Forelimb muscle (tissue), 1 donor: ENCODE measurements at regions not wholly inside any gene's neighbourhood (a gene's known extent, or its start where the extent isn't known, plus 50 kb on each side); places are given as distances from the start of the nearest gene placed in this dataset.

Experiments used
- DNase-seq: peaks from one replicate; pipeline ENCODE4 v3.0.0-alpha.2; 2013; ENCODE audit warnings: low read depth

DNA sequence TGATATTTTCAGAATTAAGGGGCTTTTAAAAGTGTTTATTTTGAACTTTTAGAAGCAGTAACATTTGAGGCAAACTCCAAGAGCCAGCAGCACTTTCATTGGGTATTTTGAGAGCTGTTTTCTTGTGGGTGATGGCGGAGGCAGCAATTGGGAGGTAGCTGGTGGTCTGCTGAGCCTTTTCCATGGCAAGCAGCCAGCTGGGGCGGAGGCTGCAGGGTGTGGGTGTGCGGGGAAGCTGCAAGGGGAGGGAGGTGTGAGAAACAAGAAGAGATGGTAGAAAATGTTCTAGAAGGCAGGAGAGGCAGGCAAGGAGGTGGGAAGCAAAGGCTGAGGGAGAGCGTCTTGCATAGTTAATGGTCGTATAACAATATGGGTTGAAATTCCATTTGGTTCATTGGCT lies 223.4 kb upstream of the HTR2A start:
- no peak for DNase-seq

DNA sequence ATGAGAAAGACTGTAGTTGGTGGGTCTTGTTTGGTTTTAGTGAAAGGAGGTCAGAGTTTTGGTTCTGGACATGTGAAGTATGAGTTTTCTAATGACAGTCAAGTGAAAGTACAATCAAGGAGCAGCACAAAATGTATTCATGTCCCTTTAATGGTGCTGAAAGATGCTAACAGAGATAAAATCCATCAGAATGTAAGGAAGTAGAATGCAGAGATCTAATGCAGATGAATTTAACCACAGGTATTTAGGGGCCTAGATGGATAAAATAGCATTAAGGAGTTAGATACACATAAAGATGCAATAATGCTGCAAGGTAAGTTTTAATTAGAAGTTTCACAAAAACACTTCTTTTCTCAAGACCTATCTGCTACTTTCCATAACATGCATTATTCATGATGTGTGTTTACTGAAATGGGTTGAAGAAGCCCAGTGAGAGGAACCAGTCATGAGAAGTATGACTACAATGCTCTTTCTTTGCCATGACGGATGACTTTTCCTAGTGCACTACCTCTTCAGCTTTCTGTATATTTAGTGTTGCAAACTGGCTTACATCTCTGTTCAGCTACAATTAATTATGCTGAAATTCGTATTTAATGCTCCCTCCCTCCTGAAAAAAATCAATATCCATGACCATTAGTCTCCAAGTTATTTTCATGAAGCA lies 222.9 kb upstream of the HTR2A start:
- no peak for DNase-seq

DNA sequence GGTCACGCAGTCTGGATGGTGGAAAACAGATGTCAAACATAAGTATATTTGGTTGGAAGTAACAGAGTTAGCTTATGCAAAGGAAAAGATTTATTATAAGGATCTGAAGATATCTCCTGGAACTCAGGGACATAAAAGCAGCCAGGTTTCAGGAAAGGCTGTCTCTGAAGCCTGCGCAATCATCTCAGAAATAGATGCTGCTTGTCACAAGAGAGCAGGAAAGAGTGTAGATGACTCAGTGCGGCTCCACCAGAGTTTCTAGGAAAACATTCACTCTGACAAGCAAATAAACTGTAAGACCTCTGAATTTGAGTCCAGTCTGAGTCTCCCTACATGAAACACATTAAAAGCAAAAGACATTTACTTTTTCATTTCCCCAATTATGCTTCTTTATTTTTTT lies 220.4 kb upstream of the HTR2A start:
- no peak for DNase-seq

DNA sequence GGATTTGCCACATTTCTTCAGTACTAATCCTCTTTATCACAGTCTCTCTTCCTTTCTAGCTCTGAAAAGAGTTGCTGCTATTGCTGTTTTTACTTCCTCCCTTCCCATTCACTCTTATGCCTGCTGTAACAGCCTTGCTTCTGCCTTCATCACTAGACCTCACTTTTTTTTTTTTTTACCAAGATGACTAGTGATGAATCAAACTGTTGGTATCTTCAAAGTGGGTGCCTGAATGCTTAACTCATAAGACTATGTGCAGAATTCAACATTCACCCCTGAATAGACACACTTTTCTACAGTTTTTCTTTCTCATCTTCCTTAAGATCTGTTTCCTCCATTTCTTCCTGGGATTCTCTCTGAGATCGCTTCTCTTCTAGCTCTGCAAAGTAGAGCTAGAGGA lies 217.2 kb upstream of the HTR2A start:
- DNase-seq, result no peak

DNA sequence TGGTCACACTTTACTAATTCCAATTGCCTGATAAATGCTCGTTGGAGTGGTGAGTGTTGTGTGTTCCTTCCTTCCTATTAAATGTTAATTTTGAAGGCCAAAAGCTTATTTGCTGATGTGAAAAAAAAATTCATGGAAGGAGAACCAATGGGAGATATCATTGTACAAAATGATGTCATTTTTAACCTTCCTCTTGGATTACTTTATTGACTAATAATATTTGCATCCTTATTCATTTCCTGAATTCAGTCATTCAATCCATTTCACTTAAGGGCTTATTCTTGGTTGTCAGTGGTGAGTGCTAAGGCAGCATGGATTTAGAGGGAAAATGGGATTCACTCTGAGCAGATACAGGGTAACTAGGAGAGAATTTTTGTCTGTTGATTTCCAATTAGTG lies 216.0 kb upstream of the HTR2A start:
- no peak for DNase-seq

DNA sequence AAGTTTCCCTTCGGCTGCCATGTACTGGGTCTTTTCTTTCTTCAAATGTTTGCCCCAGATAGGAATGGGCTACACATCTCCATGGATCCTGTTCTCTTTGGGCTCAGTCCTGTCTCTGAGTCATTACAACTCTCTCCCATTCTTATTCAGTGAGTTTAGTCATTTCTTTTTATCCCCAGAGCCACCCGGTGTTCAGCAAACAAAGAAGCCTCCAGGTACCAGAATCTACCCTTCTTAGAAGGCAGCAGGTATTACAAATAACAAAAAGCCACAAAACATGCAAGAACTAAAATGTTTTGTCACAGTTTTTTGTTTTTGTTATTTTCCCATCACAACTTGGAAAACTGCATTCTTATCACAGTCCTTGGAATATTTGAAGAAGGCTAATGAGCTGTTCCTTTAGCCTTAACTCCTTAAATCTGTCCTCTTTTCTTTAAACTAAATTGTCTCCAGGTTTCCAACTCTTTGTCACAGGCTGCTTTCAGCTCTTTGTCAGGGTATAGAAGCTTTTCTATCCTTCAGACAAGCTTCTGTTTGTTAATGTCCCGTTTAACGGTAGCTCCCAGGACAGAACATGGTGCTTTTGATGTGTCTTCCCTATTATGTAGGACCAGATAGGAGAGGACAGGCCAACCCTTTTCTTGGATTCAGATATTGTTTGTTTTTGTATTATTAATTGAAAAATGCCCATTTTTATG lies 215.5 kb upstream of the HTR2A start:
- no peak for DNase-seq

GRCh38 chr13:47111499-47111898 lies 214.6 kb upstream of the HTR2A start:
- DNase-seq, result no peak

DNA sequence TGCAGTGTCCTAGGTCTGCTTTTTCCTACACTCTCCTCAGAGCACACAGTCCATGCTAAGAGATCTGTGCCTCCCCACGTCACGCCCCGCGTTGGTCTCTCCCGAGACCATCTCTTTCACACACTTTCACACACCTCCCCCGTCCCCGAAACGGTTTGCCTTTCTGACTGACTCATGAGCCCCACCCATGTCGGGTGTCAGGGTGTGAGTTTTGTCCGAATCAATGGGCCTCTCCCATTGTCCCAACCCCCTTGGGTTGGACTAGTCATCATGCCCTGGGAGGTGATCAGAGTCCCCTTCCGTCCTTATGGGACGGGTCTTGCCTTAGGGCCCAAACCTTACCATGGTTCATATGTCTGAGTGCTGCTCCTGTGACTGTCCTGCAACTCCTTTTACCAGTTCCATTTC lies 214.0 kb upstream of the HTR2A start:
- DNase-seq, result no peak

DNA sequence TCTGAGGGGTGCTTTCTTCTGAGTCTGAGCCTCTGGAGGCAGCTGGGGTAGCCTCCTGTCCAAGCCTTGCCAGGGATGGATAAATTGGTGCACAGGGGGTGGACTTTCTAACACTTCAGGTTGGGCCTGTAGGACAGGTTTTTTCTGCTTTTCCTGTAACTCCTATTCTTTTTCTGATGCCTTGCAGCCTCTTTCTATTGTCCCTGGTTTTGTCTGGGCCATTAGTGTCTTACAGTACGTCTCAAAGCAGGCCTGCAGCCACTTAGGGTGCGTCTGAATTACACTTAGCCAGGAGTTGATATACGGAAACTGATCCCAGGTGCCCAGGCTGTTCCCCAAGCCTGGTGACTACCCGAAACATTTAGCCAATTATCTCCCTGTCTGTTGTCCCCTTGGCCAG lies 213.3 kb upstream of the HTR2A start:
- no peak for DNase-seq

DNA sequence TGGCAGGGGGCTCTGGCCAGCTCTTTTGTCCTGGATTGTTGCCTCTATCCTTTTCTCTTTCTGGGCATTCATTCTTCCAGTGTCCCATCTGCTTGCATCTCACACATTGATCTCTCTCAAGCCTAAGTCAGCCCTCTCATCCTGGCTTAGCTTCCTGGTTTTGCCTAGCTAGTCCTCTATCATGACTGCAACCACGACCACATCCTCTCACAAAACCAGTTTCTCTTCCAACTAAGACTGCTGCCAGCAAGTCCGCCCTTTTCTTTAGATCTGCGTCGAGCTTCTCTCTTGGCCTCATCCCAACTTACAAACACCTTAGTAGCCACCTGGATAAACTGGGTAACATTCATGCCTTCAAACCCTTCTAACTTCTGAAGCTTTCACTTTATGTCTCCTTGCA lies 212.2 kb upstream of the HTR2A start:
- no peak for DNase-seq

GRCh38 chr13:47100214-47100853 lies 203.5 kb upstream of the HTR2A start:
- DNase-seq, result no peak

DNA sequence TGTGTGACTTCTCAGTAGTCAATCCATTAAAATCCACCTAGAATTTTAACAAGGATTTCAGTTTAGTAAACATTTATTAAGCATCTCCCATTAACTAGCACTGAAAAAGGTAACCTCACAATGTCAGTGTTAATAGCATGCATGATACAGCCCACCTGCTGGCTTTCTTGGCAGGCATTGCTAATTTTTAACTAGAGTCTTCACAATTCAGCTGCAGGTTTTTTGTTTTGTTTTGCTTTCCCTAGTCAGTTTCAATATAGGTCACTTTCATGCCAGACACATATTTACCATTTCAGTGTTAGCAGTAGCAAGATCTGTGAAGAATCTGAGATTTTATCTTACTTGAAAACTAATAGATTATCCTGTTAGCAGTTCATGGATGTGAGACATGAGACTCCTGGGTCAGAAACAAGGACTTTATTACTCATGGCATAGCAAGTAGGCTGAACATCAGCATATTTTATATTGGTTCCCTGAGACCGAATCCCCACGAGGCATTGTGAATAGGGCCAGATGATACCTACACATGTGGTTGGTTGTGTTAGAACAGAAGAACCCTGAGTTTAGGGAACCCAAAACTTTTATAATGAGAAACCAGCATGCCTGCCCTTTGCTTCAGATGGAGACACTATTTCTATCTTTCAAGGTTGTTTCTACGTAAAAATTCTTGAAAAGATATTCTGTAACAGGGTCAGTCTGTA lies 198.0 kb upstream of the HTR2A start:
- no peak for DNase-seq

- no peak for DNase-seq
Observed at GRCh38 chr13:47092202-47092601, 195.3 kb upstream of the HTR2A start.

GRCh38 chr13:47087841-47088240 lies 191.0 kb upstream of the HTR2A start:
- no peak for DNase-seq

DNA sequence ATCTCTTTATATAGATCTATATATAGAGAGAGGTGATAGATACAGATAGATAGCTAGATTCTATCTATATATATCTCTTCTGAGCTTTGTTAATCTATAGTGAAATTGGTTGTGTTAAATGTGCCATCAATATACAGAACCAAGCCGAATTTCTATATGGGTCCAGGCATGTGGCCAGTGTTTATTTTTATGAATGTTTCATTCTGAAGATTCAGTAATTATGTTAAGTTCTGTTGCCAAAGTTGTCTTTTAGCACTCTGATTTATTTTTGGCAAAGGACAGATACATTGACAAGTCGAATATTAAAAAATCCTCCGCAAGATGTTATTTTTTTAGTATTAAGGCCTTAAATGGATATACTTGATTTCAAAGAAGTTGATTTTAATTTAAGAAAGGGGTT lies 190.4 kb upstream of the HTR2A start:
- DNase-seq, result no peak

- no peak for DNase-seq
Observed at GRCh38 chr13:47085346-47085745, 188.5 kb upstream of the HTR2A start.

GRCh38 chr13:47081850-47082249 lies 185.0 kb upstream of the HTR2A start:
- no peak for DNase-seq

- DNase-seq, result no peak
Observed at GRCh38 chr13:47081246-47081645, 184.4 kb upstream of the HTR2A start.

- no peak for DNase-seq
Observed at GRCh38 chr13:47080621-47081020, 183.8 kb upstream of the HTR2A start.

GRCh38 chr13:47076500-47076899 lies 179.6 kb upstream of the HTR2A start:
- no peak for DNase-seq

DNA sequence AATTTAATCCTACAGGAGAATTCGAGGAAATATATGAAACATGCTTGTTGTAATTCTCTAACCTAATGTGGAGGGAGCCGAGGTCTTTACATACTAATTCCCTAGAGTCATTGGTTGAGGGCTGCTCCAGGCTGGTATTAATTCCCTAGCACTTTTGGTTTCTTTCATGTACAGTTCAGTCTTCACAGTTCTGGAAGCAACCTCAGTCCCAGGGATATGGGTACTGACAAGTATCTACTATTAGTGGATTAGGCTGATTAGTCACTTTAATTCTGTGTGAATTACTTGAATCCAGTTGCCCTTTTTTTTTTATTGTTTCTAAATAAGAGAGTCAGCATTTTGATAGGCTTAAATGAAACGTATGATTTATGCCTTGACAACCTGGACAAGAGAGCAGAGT lies 172.3 kb upstream of the HTR2A start:
- DNase-seq, result no peak

- no peak for DNase-seq
Observed at GRCh38 chr13:47067306-47067705, 170.5 kb upstream of the HTR2A start.

DNA sequence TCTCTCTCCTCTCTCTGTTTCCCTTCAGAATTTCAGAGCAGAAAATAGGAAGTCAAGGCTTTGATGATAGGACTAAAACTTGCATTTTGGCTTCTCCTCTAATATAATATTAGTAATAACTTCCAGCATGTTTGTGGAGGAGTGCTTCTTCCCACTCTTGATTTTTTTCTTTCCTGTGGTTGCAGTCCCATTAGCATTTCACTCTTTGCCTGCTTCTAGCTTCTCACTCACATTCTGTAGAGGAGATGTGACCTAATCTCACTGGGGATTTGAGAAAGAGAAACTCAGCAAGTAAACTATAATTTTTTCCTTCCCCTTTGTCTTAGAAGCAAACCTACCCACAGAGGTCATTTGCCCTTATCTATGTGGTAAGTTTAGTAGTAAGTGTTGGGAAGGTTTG lies 169.4 kb upstream of the HTR2A start:
- DNase-seq, result no peak
